Caco-2 (cell line): ENCODE measurements at regions not wholly inside any gene's neighbourhood (a gene's known extent, or its start where the extent isn't known, plus 50 kb on each side); places are given as distances from the start of the nearest gene placed in this dataset.

ENCODE experiments used
- BruUV-seq: library from RNA; stranded (reverse); fragments of 400-500 nt; replicated peaks from 2 replicates; lab custom pipeline; 2021; lab: Mats Ljungman, UMichigan
- CTCF ChIA-PET: fragments of 300-600 bp; sonication (Branson Sonifier 250); formaldehyde crosslinking; loops from one replicate; lab custom pipeline; 2022; ENCODE audit warnings: antibody characterized with exemption; lab: Charles Lee
- POLR2A ChIA-PET: fragments of 300-600 bp; sonication (Branson Sonifier 250); formaldehyde crosslinking; loops from one replicate; lab custom pipeline; 2022; ENCODE audit warnings: antibody characterized with exemption; lab: Charles Lee
- DNase-seq, 2 experiments: peaks; one replicate each; pipeline versions ENCODE4 v3.0.0 to v3.0.0-alpha.2; 2020 to 2022
- H3K27me3 ChIP-seq: replicated peaks from 2 replicates; pipeline ENCODE4 v1.6.0; 2011; ENCODE audit warnings: low read length; ENCODE audit not compliant: control insufficient read depth, insufficient read depth
- H3K36me3 ChIP-seq: 2 replicates; pipeline ENCODE4 v1.5.1; 2011; ENCODE audit warnings: low read length; ENCODE audit not compliant: control insufficient read depth, insufficient read depth
- H3K4me1 ChIP-seq: fragments of 250-450 bp; sonication (Bioruptor Pico); 2 replicates; pipeline ENCODE4 v1.5.1; 2020; ENCODE audit warnings: mild to moderate bottlenecking
- H3K4me3 ChIP-seq: 2 replicates; pipeline ENCODE4 v1.5.1; 2011; ENCODE audit warnings: low read depth, mild to moderate bottlenecking, control low read depth, low read length
- H3K9me3 ChIP-seq: fragments of 250-450 bp; sonication (Bioruptor Pico); 2 replicates; pipeline ENCODE4 v1.5.1; 2020; ENCODE audit warnings: mild to moderate bottlenecking, moderate library complexity
- H3K27ac Mint-ChIP-seq: one replicate; pipeline ENCODE4 v1.8.0; 2022; ENCODE audit warnings: mixed read lengths; ENCODE audit not compliant: unreplicated experiment
- H3K27me3 Mint-ChIP-seq: one replicate; pipeline ENCODE4 v1.8.0; 2022; ENCODE audit warnings: mixed read lengths; ENCODE audit not compliant: insufficient read depth, unreplicated experiment
- H3K36me3 Mint-ChIP-seq: one replicate; pipeline ENCODE4 v1.8.0; 2022; ENCODE audit warnings: mild to moderate bottlenecking, mixed read lengths; ENCODE audit not compliant: insufficient read depth, unreplicated experiment
- H3K4me1 Mint-ChIP-seq: one replicate; pipeline ENCODE4 v1.8.0; 2022; ENCODE audit warnings: low read depth, mixed read lengths; ENCODE audit not compliant: unreplicated experiment
- H3K4me3 Mint-ChIP-seq: one replicate; pipeline ENCODE4 v1.8.0; 2022; ENCODE audit warnings: mild to moderate bottlenecking, moderate library complexity, mixed read lengths; ENCODE audit not compliant: unreplicated experiment
- H3K9me3 Mint-ChIP-seq: one replicate; pipeline ENCODE4 v1.8.0; 2022; ENCODE audit warnings: mixed read lengths; ENCODE audit not compliant: unreplicated experiment
- intact Hi-C: fragments of 100-400 bp; cut with micrococcal nuclease; formaldehyde crosslinking; loops from one replicate; pipeline ENCODE4 v1.10.0; 2022; ENCODE audit not compliant: unreplicated experiment
- TF ChIP-seq, protein P1 (sequence below), 2 experiments: fragments of 200-600 bp in 1 of 2; IDR thresholded peaks; 1 replicate in 1 of 2; 2 replicates in 1 of 2; pipeline versions ENCODE4 v1.5.1 to v1.8.0; 2011 to 2022; ENCODE audit warnings: antibody characterized with exemption in 1 of 2, control low read depth in 1 of 2, inconsistent platforms in 1 of 2, low read depth in 1 of 2, low read length in 1 of 2, mild to moderate bottlenecking in 1 of 2, moderate library complexity in 1 of 2; ENCODE audit not compliant: insufficient read depth in 1 of 2, severe bottlenecking in 1 of 2, unreplicated experiment in 1 of 2

DNA sequence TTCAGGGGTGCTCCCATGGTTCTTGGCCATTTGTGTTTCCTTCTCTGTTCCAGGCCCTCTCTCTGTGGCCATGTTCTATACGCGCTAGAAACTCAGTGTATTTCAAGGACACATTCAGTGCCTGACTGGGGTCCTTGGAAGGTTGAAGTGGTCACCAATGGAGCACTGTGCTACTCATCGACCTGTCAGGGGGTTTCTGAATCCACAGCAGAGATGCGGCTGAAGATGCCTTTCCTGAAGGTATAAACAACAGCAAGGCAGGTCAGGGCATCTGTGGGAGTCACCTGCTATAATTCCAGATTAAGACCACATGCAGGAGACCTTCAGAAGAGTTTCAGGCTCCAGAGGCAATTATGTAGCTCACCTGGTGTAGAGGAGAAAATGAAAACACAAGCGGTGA is 86.8 kb upstream of the MGMT start:
- Histone ChIP-seq H3K9me3 (no peaks in the 10 kb centered on the region), H3K36me3 (no peaks in the 10 kb centered on the region), H3K27me3 (no peaks in the 10 kb centered on the region), H3K4me3 (no peak overlapping the region), H3K4me1 (no peaks in the 10 kb centered on the region)
- ChIA-PET POLR2A (no interaction called here), CTCF (no interaction called here)
- BruUV-seq, result no TSS peak
- peaks cover 10% of the 10 kb centered on the region for H3K9me3 Mint-ChIP-seq
- H3K27ac Mint-ChIP-seq, result no peak overlapping the region
- intact Hi-C loops, result no loop called here
- no peak for DNase-seq
- H3K36me3 Mint-ChIP-seq, result no peaks in the 10 kb centered on the region
- no peaks in the 10 kb centered on the region for H3K27me3 Mint-ChIP-seq
- H3K4me1 Mint-ChIP-seq, result no peaks in the 10 kb centered on the region
- TF ChIP-seq, protein P1, sequence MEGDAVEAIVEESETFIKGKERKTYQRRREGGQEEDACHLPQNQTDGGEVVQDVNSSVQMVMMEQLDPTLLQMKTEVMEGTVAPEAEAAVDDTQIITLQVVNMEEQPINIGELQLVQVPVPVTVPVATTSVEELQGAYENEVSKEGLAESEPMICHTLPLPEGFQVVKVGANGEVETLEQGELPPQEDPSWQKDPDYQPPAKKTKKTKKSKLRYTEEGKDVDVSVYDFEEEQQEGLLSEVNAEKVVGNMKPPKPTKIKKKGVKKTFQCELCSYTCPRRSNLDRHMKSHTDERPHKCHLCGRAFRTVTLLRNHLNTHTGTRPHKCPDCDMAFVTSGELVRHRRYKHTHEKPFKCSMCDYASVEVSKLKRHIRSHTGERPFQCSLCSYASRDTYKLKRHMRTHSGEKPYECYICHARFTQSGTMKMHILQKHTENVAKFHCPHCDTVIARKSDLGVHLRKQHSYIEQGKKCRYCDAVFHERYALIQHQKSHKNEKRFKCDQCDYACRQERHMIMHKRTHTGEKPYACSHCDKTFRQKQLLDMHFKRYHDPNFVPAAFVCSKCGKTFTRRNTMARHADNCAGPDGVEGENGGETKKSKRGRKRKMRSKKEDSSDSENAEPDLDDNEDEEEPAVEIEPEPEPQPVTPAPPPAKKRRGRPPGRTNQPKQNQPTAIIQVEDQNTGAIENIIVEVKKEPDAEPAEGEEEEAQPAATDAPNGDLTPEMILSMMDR (IDR thresholded peaks at IDR 0.05; ENCODE audit: insufficient read depth in 1 of 2, low read depth in 1 of 2, low read length in 1 of 2, severe bottlenecking in 1 of 2, unreplicated experiment in 1 of 2), result no peak
- H3K4me3 Mint-ChIP-seq, result no peak overlapping the region

GRCh38 chr10:129381741-129382140 is 85.3 kb upstream of the MGMT start:
- CTCF ChIA-PET, result no interaction called here
- TF ChIP-seq, protein P1 (IDR thresholded peaks at IDR 0.05; ENCODE audit: insufficient read depth in 1 of 2, low read depth in 1 of 2, low read length in 1 of 2, severe bottlenecking in 1 of 2, unreplicated experiment in 1 of 2), result no peak

GRCh38 chr10:129382401-129382800 is 84.6 kb upstream of the MGMT start:
- H3K9me3 Mint-ChIP-seq, result peaks cover 20% of the 10 kb centered on the region
- H3K27me3 ChIP-seq, result no peaks in the 10 kb centered on the region
- no peaks in the 10 kb centered on the region for H3K9me3 ChIP-seq
- H3K4me3 ChIP-seq, result no peak overlapping the region
- no peaks in the 10 kb centered on the region for H3K4me1 ChIP-seq
- no peak overlapping the region for H3K4me3 Mint-ChIP-seq
- no peaks in the 10 kb centered on the region for H3K36me3 Mint-ChIP-seq
- no TSS peak for BruUV-seq
- no peak overlapping the region for H3K27ac Mint-ChIP-seq
- no peak for DNase-seq
- intact Hi-C loops, result no loop called here
- H3K4me1 Mint-ChIP-seq, result no peaks in the 10 kb centered on the region
- ChIA-PET POLR2A (no interaction called here), CTCF (no interaction called here)
- TF ChIP-seq, protein P1 (IDR thresholded peaks at IDR 0.05; ENCODE audit: insufficient read depth in 1 of 2, low read depth in 1 of 2, low read length in 1 of 2, severe bottlenecking in 1 of 2, unreplicated experiment in 1 of 2), result no peak
- no peaks in the 10 kb centered on the region for H3K36me3 ChIP-seq
- no peaks in the 10 kb centered on the region for H3K27me3 Mint-ChIP-seq

More at GRCh38 chr10:129381741-129382140, 85.3 kb upstream of the MGMT start:
- Mint-ChIP-seq H3K4me3 (no peak overlapping the region), H3K4me1 (no peaks in the 10 kb centered on the region), H3K27me3 (no peaks in the 10 kb centered on the region), H3K36me3 (no peaks in the 10 kb centered on the region), H3K9me3 (peaks cover 20% of the 10 kb centered on the region), H3K27ac (no peak overlapping the region)
- no peak overlapping the region for H3K4me3 ChIP-seq
- H3K9me3 ChIP-seq, result no peaks in the 10 kb centered on the region
- no peaks in the 10 kb centered on the region for H3K4me1 ChIP-seq
- no peaks in the 10 kb centered on the region for H3K27me3 ChIP-seq
- H3K36me3 ChIP-seq, result no peaks in the 10 kb centered on the region
- DNase-seq, result no peak
- POLR2A ChIA-PET, result no interaction called here
- BruUV-seq, result no TSS peak
- intact Hi-C loops, result no loop called here
